AG20443 (cell line): ENCODE measurements at regions not wholly inside any gene's neighbourhood (a gene's known extent, or its start where the extent isn't known, plus 50 kb on each side); places are given as distances from the start of the nearest gene placed in this dataset.
"Not testable (repeated sequence)": the region's sequence is repeated elsewhere in the genome, so short reads cannot be mapped to it uniquely, and the experiment has no call there.

Source experiments
- DNase-seq: peaks from one replicate; pipeline ENCODE4 v3.0.0; 2012; ENCODE audit warnings: low spot score, mixed read lengths

- DNase-seq: no peak
Observed at GRCh38 chr6:88499436-88499835, 333.3 kb upstream of the CNR1 start.

GRCh38 chr6:88497403-88497802 is 331.3 kb upstream of the CNR1 start:
- not testable (repeated sequence) for DNase-seq

GRCh38 chr6:88494401-88495140 is 328.4 kb upstream of the CNR1 start:
- DNase-seq: no peak

DNA sequence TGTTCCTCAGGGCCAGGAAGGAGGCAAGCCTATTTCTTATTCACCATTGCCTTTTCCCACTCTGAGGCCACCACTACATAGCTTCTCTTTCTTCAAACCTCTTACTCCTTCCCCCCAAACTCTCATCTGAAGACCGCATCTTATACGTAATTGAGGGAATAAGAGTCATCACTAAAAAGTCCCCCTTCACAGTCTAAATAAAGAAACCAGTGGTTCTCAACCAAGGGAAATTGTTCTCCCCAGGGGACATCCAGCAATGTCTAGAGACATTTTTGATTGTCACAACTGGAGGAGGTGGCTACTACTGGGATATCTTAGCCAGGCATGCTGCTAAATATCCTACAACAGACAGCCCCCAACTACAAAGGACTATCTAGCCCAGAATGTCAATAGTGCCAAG is 327.6 kb upstream of the CNR1 start:
- DNase-seq: no peak

DNA sequence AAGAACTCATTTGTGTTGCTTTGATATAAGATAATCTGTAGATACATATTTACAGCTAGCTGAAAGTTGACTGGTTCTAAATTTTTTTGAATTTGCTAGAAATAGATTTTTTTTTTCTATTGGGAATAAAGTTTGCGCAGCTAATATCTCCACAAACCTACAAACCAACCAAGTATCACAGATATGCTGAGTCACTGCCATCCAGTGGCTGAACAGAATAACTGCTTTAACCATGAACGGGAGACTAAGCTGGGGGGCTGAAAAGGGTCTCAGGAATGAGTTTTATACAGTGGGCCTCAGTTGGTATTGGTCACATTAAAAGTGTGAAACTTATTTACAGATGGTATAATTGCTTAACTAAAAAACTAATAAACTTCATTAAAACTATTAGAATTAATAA is 326.7 kb upstream of the CNR1 start:
- peak; percentile 43 for DNase-seq

DNA sequence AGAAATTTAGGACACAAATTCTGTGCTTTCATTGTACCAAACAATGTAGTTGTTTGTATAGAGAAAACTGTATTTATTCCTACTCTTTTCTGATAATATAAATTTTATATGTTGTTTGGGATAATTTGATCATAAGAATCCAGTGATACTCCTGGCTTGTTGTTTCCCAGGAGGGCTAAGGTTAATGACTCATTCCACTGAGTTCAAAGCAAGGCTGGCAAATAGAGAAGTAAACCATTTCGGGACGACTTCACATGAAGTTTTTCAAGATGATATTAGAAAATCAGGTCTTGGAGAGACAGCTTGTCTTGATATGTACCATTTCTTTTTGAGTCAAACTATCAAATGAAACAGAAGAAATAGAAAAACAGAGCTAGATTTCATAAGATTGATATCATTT is 326.1 kb upstream of the CNR1 start:
- no peak for DNase-seq

DNA sequence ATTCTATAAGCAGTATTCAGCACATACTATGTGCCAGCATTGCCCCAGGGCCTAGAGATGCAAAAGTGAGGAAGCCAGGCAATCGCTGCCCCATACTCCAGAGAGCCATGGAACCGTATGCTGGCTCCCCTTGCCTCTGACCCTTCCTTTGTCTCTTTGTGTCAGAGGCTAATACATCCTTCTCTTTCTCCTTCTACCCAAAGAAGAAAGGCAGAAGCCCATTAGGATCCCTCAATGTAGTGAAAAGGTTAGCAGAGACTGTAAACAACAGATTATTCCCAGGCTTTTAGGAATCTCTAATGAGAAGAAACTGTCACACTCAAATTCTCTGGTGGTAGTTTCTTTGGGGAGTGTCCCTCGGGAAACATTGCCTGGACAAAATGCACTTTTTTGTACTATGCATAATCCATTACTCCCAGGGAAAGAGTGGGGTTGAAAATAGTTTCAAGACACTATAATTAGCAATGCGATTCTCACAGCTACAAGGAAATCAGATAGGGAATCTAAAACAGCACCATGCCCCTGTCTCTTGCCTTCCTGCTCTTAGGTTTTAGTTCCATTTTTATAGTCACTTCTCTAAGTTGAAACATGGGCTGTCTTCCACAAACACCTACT is 325.2 kb upstream of the CNR1 start:
- DNase-seq: no peak

DNA sequence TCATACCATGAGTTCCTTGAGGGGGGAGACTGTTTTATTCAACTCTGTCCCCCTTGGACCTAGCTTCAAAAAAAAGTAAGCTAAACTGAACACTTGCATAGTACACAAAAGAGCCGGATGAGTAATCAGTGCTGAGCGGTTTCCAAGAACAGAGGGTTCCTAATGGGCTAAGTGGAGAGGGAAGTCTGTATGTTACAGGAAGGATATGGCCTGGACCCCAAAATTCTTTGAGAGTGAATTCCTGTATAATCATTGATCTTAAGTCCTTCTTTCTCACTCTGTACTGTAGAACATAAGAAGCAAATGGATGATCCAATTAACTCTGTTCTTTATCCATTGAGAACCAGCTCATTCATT is 324.7 kb upstream of the CNR1 start:
- DNase-seq: no peak

- no peak for DNase-seq
Observed at GRCh38 chr6:88490195-88490907, 324.2 kb upstream of the CNR1 start.

- DNase-seq: no peak
Observed at GRCh38 chr6:88483424-88483823, 317.3 kb upstream of the CNR1 start.

GRCh38 chr6:88482465-88482864 is 316.3 kb upstream of the CNR1 start:
- no peak for DNase-seq

GRCh38 chr6:88481519-88481918 is 315.4 kb upstream of the CNR1 start:
- no peak for DNase-seq

GRCh38 chr6:88480816-88481215 is 314.7 kb upstream of the CNR1 start:
- no peak for DNase-seq

- no peak for DNase-seq
Observed at GRCh38 chr6:88477413-88477812, 311.3 kb upstream of the CNR1 start.

GRCh38 chr6:88476388-88476787 is 310.2 kb upstream of the CNR1 start:
- DNase-seq: no peak

GRCh38 chr6:88474720-88475119 is 308.6 kb upstream of the CNR1 start:
- DNase-seq: no peak

DNA sequence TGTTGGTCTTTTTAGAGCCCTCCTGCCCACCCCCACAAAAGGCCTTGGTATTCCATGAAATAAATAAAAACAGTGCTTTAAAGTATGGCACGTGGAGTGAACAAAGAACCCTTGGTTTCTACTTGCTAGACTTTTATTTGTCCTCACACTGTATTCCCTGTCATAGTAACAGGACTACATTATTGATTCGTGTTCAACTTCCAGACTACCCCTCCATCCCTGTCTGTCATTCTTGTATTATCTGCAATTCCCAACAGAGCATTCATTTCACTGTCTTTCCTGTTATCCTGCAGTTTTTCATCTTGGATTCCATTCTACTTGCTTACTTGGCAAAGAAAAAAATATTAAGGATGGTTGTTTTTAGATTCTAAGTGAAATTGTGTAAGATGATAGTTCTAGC is 307.4 kb upstream of the CNR1 start:
- DNase-seq: no peak

DNA sequence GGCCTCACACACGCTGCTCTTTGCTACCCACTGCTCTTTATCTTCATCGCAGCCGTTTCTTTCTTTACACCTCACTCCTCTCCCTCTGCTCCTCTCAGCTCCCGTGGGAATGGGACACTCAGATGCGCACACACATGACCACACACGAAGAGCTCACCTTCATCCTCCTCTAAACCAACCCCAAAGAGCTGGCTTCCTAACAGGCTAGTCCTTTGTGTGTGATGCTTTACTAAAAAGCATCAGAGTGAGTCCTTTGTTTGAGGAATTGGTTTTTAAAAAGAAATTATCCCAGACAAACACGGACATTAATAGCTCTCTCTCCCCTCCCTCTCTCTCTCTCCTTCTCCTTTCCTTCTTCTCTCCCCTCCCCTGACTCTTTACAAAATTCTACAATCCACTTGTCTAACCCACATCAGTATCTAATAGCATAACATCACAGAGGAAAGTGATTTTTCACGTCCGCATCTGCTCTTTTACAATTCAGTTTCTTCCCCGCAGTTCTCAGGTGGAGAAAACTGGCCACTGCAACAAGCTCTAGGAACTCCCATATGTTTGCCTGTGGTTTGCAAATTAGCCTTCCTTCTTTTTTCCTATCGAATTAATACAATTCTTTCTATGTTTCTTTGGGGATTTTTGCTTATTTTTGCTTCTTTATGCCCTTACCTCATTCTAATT is 306.8 kb upstream of the CNR1 start:
- no peak for DNase-seq

DNA sequence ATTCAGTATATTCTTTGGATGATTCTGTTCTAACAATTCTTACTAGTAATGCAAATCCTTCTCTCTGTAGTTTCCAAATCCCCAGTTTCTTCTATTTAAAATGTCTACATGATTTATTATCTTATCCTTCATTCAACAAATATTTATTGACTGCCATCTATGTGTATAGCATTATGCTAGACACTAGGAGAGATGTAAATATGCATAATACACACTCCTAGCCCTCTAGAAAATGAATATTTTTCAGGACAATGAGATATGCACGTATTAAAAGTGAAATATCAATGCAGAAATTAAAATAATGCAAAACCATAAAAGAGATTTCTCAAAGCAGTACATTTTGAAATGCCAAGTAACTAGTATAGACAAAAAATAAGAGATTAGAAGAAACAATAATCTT is 293.5 kb upstream of the CNR1 start:
- DNase-seq: no peak

GRCh38 chr6:88459189-88459588 is 293.0 kb upstream of the CNR1 start:
- no peak for DNase-seq

DNA sequence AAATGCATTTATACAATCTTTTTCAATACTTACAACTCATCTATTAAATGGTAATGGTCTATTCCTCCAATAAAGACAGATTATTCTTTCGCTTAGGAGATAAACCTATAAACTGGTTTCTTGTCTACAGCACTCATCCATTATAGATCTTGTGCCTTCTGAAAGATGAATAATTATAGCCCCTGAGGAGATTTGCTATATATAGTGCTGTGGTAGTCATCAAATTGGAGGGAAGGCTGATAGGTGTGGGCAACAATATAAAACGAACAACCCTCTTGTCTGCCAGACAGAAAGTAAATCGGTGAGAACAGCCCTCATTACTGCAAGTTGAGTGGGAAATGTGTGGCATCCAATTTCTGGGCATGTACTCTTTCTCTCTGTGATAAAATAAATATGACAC is 292.5 kb upstream of the CNR1 start:
- no peak for DNase-seq

- no peak for DNase-seq
Observed at GRCh38 chr6:88456221-88456859, 290.2 kb upstream of the CNR1 start.
